ENCODE measurements at regions not wholly inside any gene's neighbourhood (a gene's known extent, or its start where the extent isn't known, plus 50 kb on each side); places are given as distances from the start of the nearest gene placed in this dataset.

DNA sequence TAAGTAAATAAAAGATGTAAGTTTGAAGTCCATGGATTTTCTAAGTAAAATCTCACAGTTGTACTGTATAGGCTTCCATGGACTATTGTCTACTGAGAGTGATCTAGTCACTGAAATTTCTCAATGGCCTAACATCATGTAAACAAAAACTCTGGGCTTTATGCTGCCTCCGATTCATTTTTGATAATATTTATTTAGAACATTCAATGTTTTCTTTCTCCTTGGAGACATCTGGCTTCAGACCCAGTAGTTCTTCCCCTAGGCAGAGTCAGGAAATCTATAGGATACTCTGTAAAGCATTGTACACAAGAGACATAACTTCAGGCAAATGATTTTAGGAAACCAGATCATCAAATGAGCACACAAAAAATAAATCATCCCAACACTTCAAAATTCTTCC, 1208.6 kb upstream of the ZEB2 start:
- no peaks in the 10 kb centered on the region for H3K4me1 ChIP-seq (ENCODE audit: control insufficient read depth in 2 of 3, insufficient read depth in 2 of 3, low read depth in 1 of 3, low read length in 3 of 3)
- no peaks in the 10 kb centered on the region for H3K36me3 ChIP-seq (ENCODE audit: control insufficient read depth in 2 of 3, insufficient read depth in 3 of 3, low read length in 3 of 3)
- no peaks in the 10 kb centered on the region for H3K9me3 ChIP-seq (ENCODE audit: control insufficient read depth in 2 of 3, insufficient read depth in 1 of 3, low read length in 3 of 3)
- TF ChIP-seq, protein P1, sequence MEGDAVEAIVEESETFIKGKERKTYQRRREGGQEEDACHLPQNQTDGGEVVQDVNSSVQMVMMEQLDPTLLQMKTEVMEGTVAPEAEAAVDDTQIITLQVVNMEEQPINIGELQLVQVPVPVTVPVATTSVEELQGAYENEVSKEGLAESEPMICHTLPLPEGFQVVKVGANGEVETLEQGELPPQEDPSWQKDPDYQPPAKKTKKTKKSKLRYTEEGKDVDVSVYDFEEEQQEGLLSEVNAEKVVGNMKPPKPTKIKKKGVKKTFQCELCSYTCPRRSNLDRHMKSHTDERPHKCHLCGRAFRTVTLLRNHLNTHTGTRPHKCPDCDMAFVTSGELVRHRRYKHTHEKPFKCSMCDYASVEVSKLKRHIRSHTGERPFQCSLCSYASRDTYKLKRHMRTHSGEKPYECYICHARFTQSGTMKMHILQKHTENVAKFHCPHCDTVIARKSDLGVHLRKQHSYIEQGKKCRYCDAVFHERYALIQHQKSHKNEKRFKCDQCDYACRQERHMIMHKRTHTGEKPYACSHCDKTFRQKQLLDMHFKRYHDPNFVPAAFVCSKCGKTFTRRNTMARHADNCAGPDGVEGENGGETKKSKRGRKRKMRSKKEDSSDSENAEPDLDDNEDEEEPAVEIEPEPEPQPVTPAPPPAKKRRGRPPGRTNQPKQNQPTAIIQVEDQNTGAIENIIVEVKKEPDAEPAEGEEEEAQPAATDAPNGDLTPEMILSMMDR (IDR thresholded peaks at IDR 0.05; ENCODE audit: borderline replicate concordance, extremely low read depth, insufficient read depth), result no peak
- H3K27ac ChIP-seq (ENCODE audit: low read depth in 2 of 2, low read length in 2 of 2), result no peak overlapping the region
- no peaks in the 10 kb centered on the region for H3K27me3 ChIP-seq (ENCODE audit: control insufficient read depth, insufficient read depth, low read length)
- DNase-seq (no peak), FAIRE-seq (no peak)
- H3K9ac ChIP-seq (ENCODE audit: low read length in 3 of 3), result no peak overlapping the region
- intact Hi-C loops (cut with DNase I), result no loop called here
- H3K4me3 ChIP-seq (ENCODE audit: low read length in 3 of 3), result no peak overlapping the region

DNA sequence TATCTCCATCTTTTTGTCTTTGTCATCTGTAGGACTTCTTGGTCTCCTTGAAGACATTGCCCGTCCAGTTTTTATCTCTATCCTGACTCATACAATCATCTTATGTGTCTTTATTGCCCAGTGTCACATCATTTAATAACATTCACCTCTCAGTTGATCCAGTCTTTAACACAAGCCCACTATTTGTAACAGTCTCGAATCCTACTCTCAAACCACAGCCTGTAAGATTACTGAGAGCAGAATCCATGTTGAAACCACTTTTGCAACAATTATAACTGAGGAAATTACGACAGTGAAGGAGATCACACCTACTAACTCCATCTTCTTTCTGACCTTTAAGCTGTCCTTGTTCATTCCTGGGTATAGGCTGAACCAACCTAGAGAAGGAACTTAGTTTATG, 1206.0 kb upstream of the ZEB2 start:
- intact Hi-C loops (cut with DNase I), result no loop called here
- no peaks in the 10 kb centered on the region for H3K36me3 ChIP-seq (ENCODE audit: control insufficient read depth in 2 of 3, insufficient read depth in 3 of 3, low read length in 3 of 3)
- TF ChIP-seq, protein P1 (IDR thresholded peaks at IDR 0.05; ENCODE audit: borderline replicate concordance, extremely low read depth, insufficient read depth), result no peak
- H3K4me1 ChIP-seq (ENCODE audit: control insufficient read depth in 2 of 3, insufficient read depth in 2 of 3, low read depth in 1 of 3, low read length in 3 of 3), result no peaks in the 10 kb centered on the region
- H3K9me3 ChIP-seq (ENCODE audit: control insufficient read depth in 2 of 3, insufficient read depth in 1 of 3, low read length in 3 of 3), result no peaks in the 10 kb centered on the region
- DNase-seq (no peak), FAIRE-seq (no peak)
- H3K27ac ChIP-seq (ENCODE audit: low read depth in 2 of 2, low read length in 2 of 2), result no peak overlapping the region
- H3K9ac ChIP-seq (ENCODE audit: low read length in 3 of 3), result no peak overlapping the region
- H3K27me3 ChIP-seq (ENCODE audit: control insufficient read depth, insufficient read depth, low read length), result no peaks in the 10 kb centered on the region
- no peak overlapping the region for H3K4me3 ChIP-seq (ENCODE audit: low read length in 3 of 3)

DNA sequence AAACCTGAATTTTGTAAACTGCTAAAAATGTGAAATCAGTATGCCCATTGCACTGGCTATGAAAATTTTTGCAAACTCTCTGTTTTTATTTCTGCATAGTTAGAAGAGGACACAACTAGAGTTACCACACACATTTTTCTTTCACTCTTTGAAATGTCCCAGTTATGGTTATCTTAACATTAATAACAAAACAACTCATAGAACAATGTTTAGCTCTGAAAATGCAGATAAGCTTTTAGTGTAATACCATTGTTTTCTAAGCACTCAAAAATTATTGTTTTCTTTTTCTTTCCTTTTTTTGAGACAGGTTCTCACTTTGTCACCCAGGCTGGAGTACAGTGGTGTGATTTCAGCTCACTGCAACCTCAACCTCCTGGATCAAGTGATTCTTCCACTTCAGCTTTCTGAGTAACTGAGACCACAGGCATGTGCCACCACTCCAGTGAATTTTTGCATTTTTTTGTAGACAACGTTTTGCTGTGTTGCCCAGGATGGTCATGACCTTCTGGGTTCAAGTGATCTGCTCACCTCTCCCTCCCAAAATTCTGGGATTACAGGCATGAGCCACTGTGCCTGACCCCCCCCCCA, 1204.5 kb upstream of the ZEB2 start:
- Histone ChIP-seq H3K4me1 (ENCODE audit: control insufficient read depth in 2 of 3, insufficient read depth in 2 of 3, low read depth in 1 of 3, low read length in 3 of 3) (no peaks in the 10 kb centered on the region), H3K36me3 (ENCODE audit: control insufficient read depth in 2 of 3, insufficient read depth in 3 of 3, low read length in 3 of 3) (no peaks in the 10 kb centered on the region), H3K9me3 (ENCODE audit: control insufficient read depth in 2 of 3, insufficient read depth in 1 of 3, low read length in 3 of 3) (no peaks in the 10 kb centered on the region), H3K9ac (ENCODE audit: low read length in 3 of 3) (no peak overlapping the region), H3K27ac (ENCODE audit: low read depth in 2 of 2, low read length in 2 of 2) (no peak overlapping the region), H3K27me3 (ENCODE audit: control insufficient read depth, insufficient read depth, low read length) (no peaks in the 10 kb centered on the region), H3K4me3 (ENCODE audit: low read length in 3 of 3) (no peak overlapping the region)
- intact Hi-C loops (cut with DNase I), result no loop called here
- FAIRE-seq (no peak), DNase-seq (no peak)
- TF ChIP-seq, protein P1 (IDR thresholded peaks at IDR 0.05; ENCODE audit: borderline replicate concordance, extremely low read depth, insufficient read depth), result no peak

DNA sequence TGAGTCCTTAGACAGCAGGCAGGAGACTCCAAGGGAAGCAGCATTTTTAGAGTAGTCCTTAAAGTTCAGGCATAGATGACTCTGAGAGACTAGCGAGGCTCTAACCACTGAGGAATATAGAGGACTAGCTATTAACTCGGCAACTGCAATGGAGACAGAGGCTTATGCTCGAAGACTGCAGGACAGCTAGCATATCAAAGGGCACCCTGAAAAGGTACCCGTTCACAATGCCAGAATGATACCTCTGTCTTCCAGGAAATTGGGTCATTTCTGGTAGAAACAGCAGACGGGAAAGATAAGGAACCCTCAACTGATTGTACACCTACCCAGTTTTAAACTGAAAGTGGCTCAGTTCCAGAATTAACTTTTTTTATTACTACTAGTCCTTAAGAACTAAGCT, 1204.0 kb upstream of the ZEB2 start:
- Histone ChIP-seq H3K4me3 (ENCODE audit: low read length in 3 of 3) (no peak overlapping the region), H3K9me3 (ENCODE audit: control insufficient read depth in 2 of 3, insufficient read depth in 1 of 3, low read length in 3 of 3) (no peaks in the 10 kb centered on the region), H3K4me1 (ENCODE audit: control insufficient read depth in 2 of 3, insufficient read depth in 2 of 3, low read depth in 1 of 3, low read length in 3 of 3) (no peaks in the 10 kb centered on the region), H3K27ac (ENCODE audit: low read depth in 2 of 2, low read length in 2 of 2) (no peak overlapping the region), H3K9ac (ENCODE audit: low read length in 3 of 3) (no peak overlapping the region), H3K27me3 (ENCODE audit: control insufficient read depth, insufficient read depth, low read length) (no peaks in the 10 kb centered on the region), H3K36me3 (ENCODE audit: control insufficient read depth in 2 of 3, insufficient read depth in 3 of 3, low read length in 3 of 3) (no peaks in the 10 kb centered on the region)
- FAIRE-seq (no peak), DNase-seq (no peak)
- TF ChIP-seq, protein P1 (IDR thresholded peaks at IDR 0.05; ENCODE audit: borderline replicate concordance, extremely low read depth, insufficient read depth), result no peak
- intact Hi-C loops (cut with DNase I), result no loop called here

All from kidney (tissue), 13 donors.